RWPE2 (cell line): ENCODE measurements at regions not wholly inside any gene's neighbourhood (a gene's known extent, or its start where the extent isn't known, plus 50 kb on each side); places are given as distances from the start of the nearest gene placed in this dataset.
"Not testable (repeated sequence)": the region's sequence is repeated elsewhere in the genome, so short reads cannot be mapped to it uniquely, and the experiment has no call there.

ENCODE experiments used
- ATAC-seq: fragments of 200-7000 bp; cut with Tn5 transposase; 3 replicates; pipeline ENCODE4 v1.9.1; 2021; ENCODE audit warnings: low read depth
- DNase-seq: peaks from one replicate; pipeline ENCODE4 v3.0.0-alpha.2; 2020; ENCODE audit warnings: low spot score
- H3K27ac ChIP-seq: fragments of 450-650 bp; 2 replicates; pipeline ENCODE4 v1.5.1; 2017; ENCODE audit warnings: mild to moderate bottlenecking; ENCODE audit not compliant: poor library complexity, severe bottlenecking
- H3K27me3 ChIP-seq: fragments of 250-450 bp; sonication (Bioruptor Pico); 2 replicates; pipeline ENCODE4 v1.5.1; 2021; ENCODE audit warnings: mild to moderate bottlenecking, moderate library complexity; ENCODE audit not compliant: insufficient read depth, poor library complexity, severe bottlenecking
- H3K36me3 ChIP-seq: fragments of 250-450 bp; sonication (Bioruptor Pico); 2 replicates; pipeline ENCODE4 v1.5.1; 2020; ENCODE audit warnings: low read depth, mild to moderate bottlenecking, moderate library complexity
- H3K4me1 ChIP-seq: fragments of 250-450 bp; sonication (Bioruptor Pico); 2 replicates; pipeline ENCODE4 v1.5.1; 2021; ENCODE audit warnings: mild to moderate bottlenecking, moderate library complexity; ENCODE audit not compliant: insufficient read depth, poor library complexity, severe bottlenecking
- H3K4me3 ChIP-seq: fragments of 250-450 bp; sonication (Bioruptor Pico); 2 replicates; pipeline ENCODE4 v1.5.1; 2021; ENCODE audit warnings: mild to moderate bottlenecking, moderate library complexity; ENCODE audit not compliant: severe bottlenecking
- H3K9me3 ChIP-seq: fragments of 250-450 bp; sonication (Bioruptor Pico); 2 replicates; pipeline ENCODE4 v1.5.1; 2021; ENCODE audit warnings: mild to moderate bottlenecking, moderate library complexity; ENCODE audit not compliant: severe bottlenecking
- TF ChIP-seq, protein P1 (sequence below): fragments of 450-650 bp; IDR thresholded peaks from one replicate; pipeline ENCODE4 v1.5.1; 2017; ENCODE audit warnings: mild to moderate bottlenecking, moderate library complexity; ENCODE audit not compliant: poor library complexity, severe bottlenecking

DNA sequence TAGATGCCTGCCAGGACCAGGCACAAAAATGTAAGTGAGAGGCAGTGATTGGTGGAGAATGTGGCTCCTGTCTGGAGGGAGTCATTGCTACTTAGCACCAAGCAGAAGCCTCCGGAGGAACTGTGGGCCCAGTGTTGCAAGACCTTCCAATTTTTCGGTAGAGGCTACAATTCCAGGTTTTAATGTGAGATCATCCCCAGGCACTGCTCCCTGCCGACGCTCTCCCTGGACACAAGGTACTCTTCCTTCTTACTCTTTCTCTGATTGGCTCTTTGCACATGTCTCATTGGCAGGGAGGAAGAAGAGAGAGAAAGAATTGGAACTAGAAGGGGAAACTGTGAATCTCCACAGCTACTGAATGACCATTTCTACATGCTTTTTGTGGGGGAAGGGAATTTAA lies 53.7 kb upstream of the EP300 start:
- Histone ChIP-seq H3K36me3 (no peaks in the 10 kb centered on the region), H3K4me1 (no peaks in the 10 kb centered on the region), H3K27ac (no peak overlapping the region), H3K4me3 (no peak overlapping the region), H3K9me3 (no peaks in the 10 kb centered on the region), H3K27me3 (no peaks in the 10 kb centered on the region)
- DNase-seq (no peak), ATAC-seq (no peak)
- TF ChIP-seq, protein P1, sequence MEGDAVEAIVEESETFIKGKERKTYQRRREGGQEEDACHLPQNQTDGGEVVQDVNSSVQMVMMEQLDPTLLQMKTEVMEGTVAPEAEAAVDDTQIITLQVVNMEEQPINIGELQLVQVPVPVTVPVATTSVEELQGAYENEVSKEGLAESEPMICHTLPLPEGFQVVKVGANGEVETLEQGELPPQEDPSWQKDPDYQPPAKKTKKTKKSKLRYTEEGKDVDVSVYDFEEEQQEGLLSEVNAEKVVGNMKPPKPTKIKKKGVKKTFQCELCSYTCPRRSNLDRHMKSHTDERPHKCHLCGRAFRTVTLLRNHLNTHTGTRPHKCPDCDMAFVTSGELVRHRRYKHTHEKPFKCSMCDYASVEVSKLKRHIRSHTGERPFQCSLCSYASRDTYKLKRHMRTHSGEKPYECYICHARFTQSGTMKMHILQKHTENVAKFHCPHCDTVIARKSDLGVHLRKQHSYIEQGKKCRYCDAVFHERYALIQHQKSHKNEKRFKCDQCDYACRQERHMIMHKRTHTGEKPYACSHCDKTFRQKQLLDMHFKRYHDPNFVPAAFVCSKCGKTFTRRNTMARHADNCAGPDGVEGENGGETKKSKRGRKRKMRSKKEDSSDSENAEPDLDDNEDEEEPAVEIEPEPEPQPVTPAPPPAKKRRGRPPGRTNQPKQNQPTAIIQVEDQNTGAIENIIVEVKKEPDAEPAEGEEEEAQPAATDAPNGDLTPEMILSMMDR: no peak

DNA sequence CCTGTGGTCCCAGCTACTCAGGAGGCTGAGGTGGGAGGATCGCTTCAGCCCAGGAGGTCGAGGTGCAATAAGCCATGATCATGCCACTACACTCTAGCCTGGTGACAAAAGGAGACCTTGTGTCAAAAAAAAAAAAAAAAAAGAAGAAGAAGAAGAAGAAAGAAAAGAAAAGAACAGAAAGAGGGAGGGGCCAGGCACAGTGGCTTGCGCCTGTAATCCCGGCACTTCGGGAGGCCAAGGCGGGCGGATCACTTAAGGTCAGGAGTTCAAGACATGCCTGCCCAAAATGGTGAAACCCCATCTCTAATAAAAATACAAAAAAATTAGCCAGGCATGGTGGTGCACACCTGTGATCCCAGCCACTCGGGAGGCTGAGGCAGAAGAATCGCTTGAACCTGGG lies 52.8 kb upstream of the EP300 start:
- H3K36me3 ChIP-seq, H3K27me3 ChIP-seq, DNase-seq, H3K4me3 ChIP-seq, H3K27ac ChIP-seq, H3K9me3 ChIP-seq, H3K4me1 ChIP-seq, ATAC-seq: not testable (repeated sequence)

DNA sequence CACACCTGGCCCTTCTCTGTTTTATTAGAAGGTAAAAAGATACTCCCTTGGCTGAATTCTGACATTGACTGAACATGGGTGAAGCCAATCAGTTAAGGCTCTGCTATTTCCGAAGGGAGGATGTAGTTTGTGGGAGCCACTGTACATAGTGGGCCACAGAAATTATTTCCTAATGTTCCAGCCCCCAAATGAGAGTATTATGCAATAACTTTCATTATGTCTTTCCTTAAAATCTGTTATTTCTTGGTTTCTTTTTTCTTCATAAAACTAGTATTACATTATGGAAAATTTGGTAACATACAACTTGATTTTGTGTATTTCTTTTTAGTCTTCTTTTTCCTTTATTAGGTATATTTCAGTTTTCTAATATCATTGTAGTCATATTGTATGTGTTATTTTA lies 51.9 kb upstream of the EP300 start:
- TF ChIP-seq, protein P1: no peak
- no peak for ATAC-seq
- Histone ChIP-seq H3K27ac (no peak overlapping the region), H3K4me1 (no peaks in the 10 kb centered on the region), H3K36me3 (no peaks in the 10 kb centered on the region), H3K4me3 (no peak overlapping the region), H3K27me3 (no peaks in the 10 kb centered on the region), H3K9me3 (no peaks in the 10 kb centered on the region)
- DNase-seq: no peak

DNA sequence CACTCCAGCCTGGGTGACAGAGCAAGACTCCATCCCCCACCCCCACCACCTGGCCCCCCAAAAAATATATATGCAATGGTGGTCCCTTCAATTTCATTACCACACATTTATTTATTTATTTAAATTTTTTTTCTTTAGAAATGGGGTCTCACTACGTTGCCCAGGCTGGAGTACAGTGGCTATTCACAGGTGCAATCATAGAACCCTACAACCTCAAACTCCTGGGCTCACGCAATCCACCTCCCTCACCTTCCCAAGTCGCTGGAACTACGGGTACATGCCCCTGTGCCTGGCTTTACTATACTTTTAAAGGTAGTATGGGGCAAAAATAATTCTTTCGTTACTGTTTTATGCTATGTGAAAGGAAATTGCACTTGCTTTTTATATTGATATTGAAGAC lies 50.9 kb upstream of the EP300 start:
- DNase-seq (no peak), ATAC-seq (no peak)
- H3K27me3 ChIP-seq: no peaks in the 10 kb centered on the region
- no peak overlapping the region for H3K27ac ChIP-seq
- TF ChIP-seq, protein P1: no peak
- no peaks in the 10 kb centered on the region for H3K36me3 ChIP-seq
- H3K4me3 ChIP-seq: no peak overlapping the region
- no peaks in the 10 kb centered on the region for H3K9me3 ChIP-seq
- H3K4me1 ChIP-seq: no peaks in the 10 kb centered on the region
